Neutrophil (primary cell): ENCODE measurements at regions not wholly inside any gene's neighbourhood (a gene's known extent, or its start where the extent isn't known, plus 50 kb on each side); places are given as distances from the start of the nearest gene placed in this dataset.

Experiments used
- H3K27ac ChIP-seq: fragments of 200-600 bp; sonication (generic); 2 replicates; pipeline ENCODE4 v1.5.1; 2016; ENCODE audit warnings: mild to moderate bottlenecking, moderate library complexity
- H3K27me3 ChIP-seq: fragments of 200-600 bp; sonication (generic); 2 replicates; pipeline ENCODE4 v1.6.0; 2016; ENCODE audit warnings: mild to moderate bottlenecking
- H3K36me3 ChIP-seq: fragments of 200-600 bp; sonication (generic); 2 replicates; pipeline ENCODE4 v1.5.1; 2017
- H3K4me1 ChIP-seq, 2 experiments: fragments of 200-600 bp in 1 of 2; sonication (generic) in 1 of 2; 1 replicate in 1 of 2; 2 replicates in 1 of 2; pipeline versions ENCODE4 v1.5.1 to v1.6.1; 2013 to 2016; ENCODE audit warnings: low read depth in 1 of 2, low read length in 1 of 2, mild to moderate bottlenecking in 1 of 2, moderate library complexity in 1 of 2; ENCODE audit not compliant: control insufficient read depth in 1 of 2, insufficient read depth in 1 of 2
- H3K4me3 ChIP-seq, 2 experiments: fragments of 200-600 bp in 1 of 2; sonication (generic) in 1 of 2; 1 replicate in 1 of 2; 2 replicates in 1 of 2; pipeline ENCODE4 v1.5.1; 2013 to 2016; ENCODE audit warnings: low read depth in 1 of 2, low read length in 1 of 2, mild to moderate bottlenecking in 1 of 2, moderate library complexity in 1 of 2
- H3K9me3 ChIP-seq: fragments of 200-600 bp; sonication (generic); 2 replicates; pipeline ENCODE4 v1.5.1; 2016
- CTCF ChIP-seq: fragments of 200-600 bp; sonication (generic); IDR thresholded peaks from 2 replicates; pipeline ENCODE4 v1.5.1; 2016; ENCODE audit warnings: antibody characterized with exemption

GRCh38 chr2:134191835-134192234 lies 62.0 kb upstream of the MGAT5 start:
- Histone ChIP-seq H3K4me3 (no peak overlapping the region), H3K9me3 (no peaks in the 10 kb centered on the region), H3K4me1 (peaks cover 5 to 18% of the 10 kb centered on the region in 2 experiments), H3K36me3 (no peaks in the 10 kb centered on the region), H3K27me3 (no peaks in the 10 kb centered on the region), H3K27ac (no peak overlapping the region)
- no peak for TF ChIP-seq CTCF

GRCh38 chr2:134193006-134193405 lies 60.9 kb upstream of the MGAT5 start:
- Histone ChIP-seq H3K4me1 (peaks cover 5 to 20% of the 10 kb centered on the region in 2 experiments), H3K4me3 (no peak overlapping the region), H3K27me3 (no peaks in the 10 kb centered on the region), H3K36me3 (no peaks in the 10 kb centered on the region), H3K9me3 (no peaks in the 10 kb centered on the region), H3K27ac (no peak overlapping the region)
- TF ChIP-seq CTCF, result no peak

- H3K9me3 ChIP-seq, result no peaks in the 10 kb centered on the region
- no peaks in the 10 kb centered on the region for H3K36me3 ChIP-seq
- TF ChIP-seq CTCF, result no peak
- peaks cover 5 to 24% of the 10 kb centered on the region in 2 experiments for H3K4me1 ChIP-seq
- no peaks in the 10 kb centered on the region for H3K27me3 ChIP-seq
- no peak overlapping the region for H3K4me3 ChIP-seq
- H3K27ac ChIP-seq, result peak overlapping the region; percentile 24
Measured at GRCh38 chr2:134194519-134194918, 59.4 kb upstream of the MGAT5 start.

- Histone ChIP-seq H3K36me3 (no peaks in the 10 kb centered on the region), H3K27ac (peak overlapping the region; percentile 24), H3K27me3 (no peaks in the 10 kb centered on the region), H3K9me3 (no peaks in the 10 kb centered on the region), H3K4me1 (peaks cover 5 to 24% of the 10 kb centered on the region in 2 experiments), H3K4me3 (no peak overlapping the region)
- no peak for TF ChIP-seq CTCF
Measured at GRCh38 chr2:134195341-134195740, 58.5 kb upstream of the MGAT5 start.

GRCh38 chr2:134197445-134197844 lies 56.4 kb upstream of the MGAT5 start:
- H3K27ac ChIP-seq, result no peak overlapping the region
- no peaks in the 10 kb centered on the region for H3K36me3 ChIP-seq
- no peaks in the 10 kb centered on the region for H3K9me3 ChIP-seq
- peaks cover 5 to 24% of the 10 kb centered on the region in 2 experiments for H3K4me1 ChIP-seq
- H3K4me3 ChIP-seq, result no peak overlapping the region
- no peak for TF ChIP-seq CTCF
- no peaks in the 10 kb centered on the region for H3K27me3 ChIP-seq
